BJ (cell line): ENCODE measurements at regions not wholly inside any gene's neighbourhood (a gene's known extent, or its start where the extent isn't known, plus 50 kb on each side); places are given as distances from the start of the nearest gene placed in this dataset.

Source experiments
- CTCF ChIA-PET: fragments of 350-600 bp; formaldehyde crosslinking; extraction: SDS; loops from one replicate; lab custom pipeline; 2021; ENCODE audit warnings: antibody characterized with exemption, inconsistent platforms; lab: Yijun Ruan, JAX
- POLR2A ChIA-PET: fragments of 300-600 bp; sonication (Branson Sonifier 250); formaldehyde crosslinking; extraction: SDS; loops from one replicate; lab custom pipeline; 2021; ENCODE audit warnings: antibody characterized with exemption; lab: Charles Lee
- DNase-seq: peaks from one replicate; pipeline ENCODE4 v3.0.0-alpha.2; 2011; ENCODE audit warnings: low read depth
- H3K27me3 ChIP-seq: 2 replicates; pipeline ENCODE4 v1.6.0; 2011; ENCODE audit warnings: low read length; ENCODE audit not compliant: control insufficient read depth, insufficient read depth
- H3K36me3 ChIP-seq: 2 replicates; pipeline ENCODE4 v1.5.1; 2011; ENCODE audit warnings: low read length; ENCODE audit not compliant: control insufficient read depth, insufficient read depth
- H3K4me3 ChIP-seq: 2 replicates; pipeline ENCODE4 v1.5.1; 2011; ENCODE audit warnings: low read depth, mild to moderate bottlenecking, control low read depth, low read length
- CTCF ChIP-seq: IDR thresholded peaks from 2 replicates; pipeline ENCODE4 v1.5.1; 2011; ENCODE audit warnings: low read depth, mild to moderate bottlenecking, control low read depth, inconsistent platforms, low read length, moderate library complexity; ENCODE audit not compliant: insufficient read depth

- Histone ChIP-seq H3K36me3 (no peaks in the 10 kb centered on the region), H3K27me3 (no peaks in the 10 kb centered on the region), H3K4me3 (no peak overlapping the region)
- TF ChIP-seq CTCF: no peak
- no peak for DNase-seq
- ChIA-PET POLR2A (no interaction called here), CTCF (interaction anchor here (1.1 kb wide), 1 partner anchor 25 kb away, joined by 3 read pairs; no protein-coding TSS in a partner anchor)
These were observed 66.9 kb upstream of the ARHGAP20 start for GRCh38 chr11:110779108-110779507.

- H3K36me3 ChIP-seq: no peaks in the 10 kb centered on the region
- H3K27me3 ChIP-seq: no peaks in the 10 kb centered on the region
- ChIA-PET CTCF (interaction anchor here (0.7 to 1.1 kb wide), 2 partner anchors 14 to 26 kb away, joined by 3 read pairs; no protein-coding TSS in a partner anchor), POLR2A (no interaction called here)
- TF ChIP-seq CTCF: no peak
- no peak overlapping the region for H3K4me3 ChIP-seq
- DNase-seq: no peak
These were observed 66.1 kb upstream of the ARHGAP20 start for GRCh38 chr11:110778343-110778742.

- peak; percentile 24 for DNase-seq
- H3K4me3 ChIP-seq: no peak overlapping the region
- TF ChIP-seq CTCF: no peak
- ChIA-PET POLR2A (no interaction called here), CTCF (no interaction called here)
- no peaks in the 10 kb centered on the region for H3K36me3 ChIP-seq
- no peaks in the 10 kb centered on the region for H3K27me3 ChIP-seq
These were observed 65.5 kb upstream of the ARHGAP20 start for GRCh38 chr11:110777775-110778174.

- TF ChIP-seq CTCF: no peak
- ChIA-PET POLR2A (no interaction called here), CTCF (interaction anchor here (0.6 to 0.7 kb wide), 2 partner anchors 30 to 659 kb away, joined by 3 read pairs; no protein-coding TSS in a partner anchor)
- H3K36me3 ChIP-seq: no peaks in the 10 kb centered on the region
- no peak overlapping the region for H3K4me3 ChIP-seq
- no peaks in the 10 kb centered on the region for H3K27me3 ChIP-seq
- DNase-seq: no peak
These were observed 63.8 kb upstream of the ARHGAP20 start for GRCh38 chr11:110776081-110776480.

GRCh38 chr11:110774138-110775014, 62.1 kb upstream of the ARHGAP20 start:
- Histone ChIP-seq H3K4me3 (no peak overlapping the region), H3K27me3 (no peaks in the 10 kb centered on the region), H3K36me3 (no peaks in the 10 kb centered on the region)
- ChIA-PET POLR2A (no interaction called here), CTCF (interaction anchor here (0.6 to 1.9 kb wide), 3 partner anchors 11 to 578 kb away, joined by 3 to 5 read pairs (median 5); no protein-coding TSS in a partner anchor)
- DNase-seq: no peak
- TF ChIP-seq CTCF: no peak
